GM12878 (cell line): ENCODE measurements at regions not wholly inside any gene's neighbourhood (a gene's known extent, or its start where the extent isn't known, plus 50 kb on each side); places are given as distances from the start of the nearest gene placed in this dataset.

Experiments
- ATAC-seq: fragments of 200-7000 bp; cut with Tn5 transposase; 3 replicates; pipeline ENCODE4 v1.9.1; 2020; ENCODE audit warnings: mild to moderate bottlenecking, moderate library complexity
- BruUV-seq: library from RNA; stranded (reverse); fragments of 400-500 nt; replicated peaks from 2 replicates; lab custom pipeline; 2021; lab: Mats Ljungman, UMichigan
- CTCF ChIA-PET: fragments of 300-600 bp; sonication (Branson Sonifier 250); formaldehyde crosslinking; extraction: SDS; loops from one replicate; lab custom pipeline; 2021; ENCODE audit warnings: inconsistent platforms; lab: Yijun Ruan, JAX
- POLR2A ChIA-PET: fragments of 350-600 bp; formaldehyde crosslinking; extraction: SDS; loops from one replicate; lab custom pipeline; 2021; ENCODE audit warnings: inconsistent platforms; lab: Charles Lee
- RAD21 ChIA-PET: fragments of 300-600 bp; sonication (Branson Sonifier 250); formaldehyde crosslinking; loops from one replicate; lab custom pipeline; 2023; ENCODE audit warnings: antibody characterized with exemption; ENCODE audit not compliant: unreplicated experiment; lab: Charles Lee
- SMC1A ChIA-PET: fragments of 300-600 bp; sonication (Branson Sonifier 250); formaldehyde crosslinking; loops from one replicate; lab custom pipeline; 2023; ENCODE audit not compliant: unreplicated experiment, uncharacterized antibody; lab: Charles Lee
- DNase-seq: peaks from one replicate; pipeline ENCODE4 v3.0.0-alpha.2; 2011; ENCODE audit warnings: low read depth, low spot score
- FAIRE-seq: peaks from 3 replicates; lab custom pipeline; 2011; peaks lifted over from hg19 to GRCh38; lab: Jason Lieb, UNC
- H2AFZ ChIP-seq: 2 replicates; pipeline ENCODE4 v1.6.0; 2011; ENCODE audit warnings: low read depth, low read length, control low read depth; ENCODE audit not compliant: control insufficient read depth
- H3K27ac ChIP-seq: 2 replicates; pipeline ENCODE4 v1.5.1; 2011; ENCODE audit warnings: control low read depth; ENCODE audit not compliant: control insufficient read depth, insufficient read depth
- H3K27me3 ChIP-seq, 2 experiments: replicated peaks in 1 of 2; 2 replicates each; pipeline versions ENCODE4 v1.6.0 to v1.6.1; 2011; ENCODE audit warnings: low read length in 1 of 2; ENCODE audit not compliant: control insufficient read depth in 2 of 2, insufficient read depth in 2 of 2
- H3K36me3 ChIP-seq, 2 experiments: 2 replicates each; pipeline ENCODE4 v1.5.1; 2011; ENCODE audit warnings: low read length in 1 of 2; ENCODE audit not compliant: control insufficient read depth in 2 of 2, insufficient read depth in 2 of 2
- H3K4me1 ChIP-seq: 2 replicates; pipeline ENCODE4 v1.6.1; 2011; ENCODE audit warnings: mild to moderate bottlenecking, low read length, moderate library complexity, mixed read lengths; ENCODE audit not compliant: control insufficient read depth, insufficient read depth
- H3K4me2 ChIP-seq: 2 replicates; pipeline ENCODE4 v1.6.0; 2011; ENCODE audit warnings: control low read depth; ENCODE audit not compliant: control insufficient read depth, insufficient read depth
- H3K4me3 ChIP-seq: fragments of 200-600 bp; sonication (generic); 2 replicates; pipeline ENCODE4 v1.5.1; 2016
- H3K79me2 ChIP-seq: 2 replicates; pipeline ENCODE4 v1.6.0; 2011; ENCODE audit warnings: low read length; ENCODE audit not compliant: control insufficient read depth, insufficient read depth
- H3K9ac ChIP-seq: 2 replicates; pipeline ENCODE4 v1.8.0; 2011; ENCODE audit warnings: low read length, control low read depth, mixed read lengths; ENCODE audit not compliant: control insufficient read depth, insufficient read depth
- H3K9me3 ChIP-seq: replicated peaks from 3 replicates; pipeline ENCODE4 v1.5.1; 2011; ENCODE audit warnings: mild to moderate bottlenecking, low read length; ENCODE audit not compliant: control insufficient read depth, insufficient read depth
- H4K20me1 ChIP-seq: 2 replicates; pipeline ENCODE4 v1.6.0; 2011; ENCODE audit not compliant: control insufficient read depth, insufficient read depth
- ATF7 ChIP-seq: fragments of 450-650 bp; IDR thresholded peaks from 2 replicates; pipeline ENCODE4 v1.6.1; 2016; ENCODE audit warnings: low read depth, mild to moderate bottlenecking
- BMI1 ChIP-seq: fragments of 450-650 bp; IDR thresholded peaks from 2 replicates; pipeline ENCODE4 v1.6.1; 2016; ENCODE audit warnings: mild to moderate bottlenecking, moderate library complexity, borderline replicate concordance
- ETV6 ChIP-seq, 2 experiments: fragments of 450-650 bp in 1 of 2; IDR thresholded peaks in 1 of 2; conservative IDR thresholded peaks in 1 of 2; 2 replicates each; pipeline ENCODE4 v1.6.1; 2014; ENCODE audit warnings: antibody characterized with exemption in 1 of 2, borderline replicate concordance in 1 of 2, low read depth in 1 of 2, mild to moderate bottlenecking in 1 of 2, moderate library complexity in 1 of 2
- GABPA ChIP-seq: IDR thresholded peaks from 2 replicates; pipeline ENCODE4 v1.6.1; 2014; ENCODE audit warnings: antibody characterized with exemption, low read depth, mild to moderate bottlenecking, inconsistent platforms
- HCFC1 ChIP-seq: fragments of 150-350 bp; IDR thresholded peaks from 2 replicates; pipeline ENCODE4 v1.6.1; 2014; ENCODE audit warnings: low read length
- NR2F1 ChIP-seq: fragments of 450-650 bp; conservative IDR thresholded peaks from 2 replicates; pipeline ENCODE4 v1.6.1; 2017; ENCODE audit warnings: mild to moderate bottlenecking
- POLR2AphosphoS2 ChIP-seq: IDR thresholded peaks from 2 replicates; pipeline ENCODE4 v1.6.1; 2011; ENCODE audit warnings: low read depth, mild to moderate bottlenecking, low read length, improper control_type of control experiment, moderate library complexity
- RAD21 ChIP-seq: IDR thresholded peaks from 2 replicates; pipeline ENCODE4 v1.6.1; 2011; ENCODE audit warnings: mild to moderate bottlenecking, low read depth, low read length, moderate library complexity; ENCODE audit not compliant: insufficient read depth
- SUZ12 ChIP-seq: fragments of 200-600 bp; sonication (generic); IDR thresholded peaks from one replicate; pipeline ENCODE4 v1.6.1; 2018; ENCODE audit warnings: antibody characterized with exemption, mild to moderate bottlenecking; ENCODE audit not compliant: unreplicated experiment
- WGBS: methylation state at CpG from one replicate; pipeline ENCODE4 v1.1.6; 2016; ENCODE audit warnings: low lambda C conversion rate; ENCODE audit not compliant: insufficient replicate concordance, insufficient coverage; ENCODE audit errors: missing lambda C conversion rate; 5-methylcytosine and 5-hydroxymethylcytosine counted together
- in situ Hi-C: fragments of 300-500 bp; cut with MboI; formaldehyde crosslinking; loops from 9 replicates; pipeline ENCODE4 v1.14.3; 2018; ENCODE audit warnings: mixed read lengths
- intact Hi-C: fragments of 100-400 bp; cut with micrococcal nuclease; formaldehyde crosslinking; loops from one replicate; pipeline ENCODE4 v1.14.2; 2022; ENCODE audit not compliant: unreplicated experiment

- no peak for TF ChIP-seq POLR2AphosphoS2
- TF ChIP-seq GABPA: no peak
- no peak for TF ChIP-seq ATF7
- TF ChIP-seq ETV6 (conservative IDR thresholded peaks at IDR 0.05 in 1 of 2, IDR thresholded peaks at IDR 0.05 in 1 of 2; ENCODE audit: borderline replicate concordance in 1 of 2, low read depth in 1 of 2): no peak
Measured at GRCh38 chr2:19146867-19147266, 211.6 kb downstream of the OSR1 start (continued).

DNA sequence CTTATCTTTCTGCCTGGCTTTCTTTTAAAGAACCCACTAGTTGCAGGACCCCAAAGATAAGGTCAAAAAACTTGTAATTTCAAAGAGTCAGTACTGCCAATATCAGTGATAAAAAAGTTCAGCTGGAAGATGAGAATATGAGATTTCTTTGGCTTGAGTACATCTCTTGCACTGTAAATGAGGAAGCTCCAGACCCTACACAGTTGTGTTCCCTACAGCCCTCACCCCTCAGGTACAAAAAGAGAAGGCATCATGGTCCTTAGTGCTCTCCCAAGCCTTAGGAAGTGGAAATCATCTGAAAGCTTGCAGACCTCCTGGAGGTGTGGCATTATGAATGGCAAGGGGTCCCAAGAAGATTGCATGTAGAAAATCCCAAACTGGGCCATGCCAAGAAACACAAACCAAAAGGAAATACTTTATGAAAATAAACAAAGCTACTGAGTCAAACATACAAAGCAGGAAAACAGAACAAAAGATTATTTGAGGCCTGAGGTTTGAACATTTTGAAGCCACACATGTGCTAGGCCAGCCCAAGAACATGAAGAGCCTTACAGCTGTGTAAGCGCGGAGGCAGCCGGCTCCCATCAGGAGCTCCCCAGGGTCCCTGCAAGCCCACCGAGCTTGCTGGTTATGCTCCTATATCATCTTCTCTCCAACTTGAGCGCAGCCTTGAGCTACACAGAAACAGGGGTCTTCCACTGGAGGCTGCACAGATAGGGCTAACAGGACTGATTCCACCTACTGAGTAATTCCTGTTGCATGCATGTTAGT lies 217.0 kb downstream of the OSR1 start:
- no peak for ATAC-seq
- H3K4me1 ChIP-seq: no peaks in the 10 kb centered on the region
- H3K4me2 ChIP-seq: no peak overlapping the region
- BruUV-seq: no TSS peak
- H3K9ac ChIP-seq: no peak overlapping the region
- intact Hi-C loops: no loop called here
- no peaks in the 10 kb centered on the region for H3K9me3 ChIP-seq
- in situ Hi-C loops: no loop called here
- SMC1A ChIA-PET: no interaction called here
- no peaks in the 10 kb centered on the region for H3K36me3 ChIP-seq
- no peak overlapping the region for H2AFZ ChIP-seq
- TF ChIP-seq RAD21: no peak
- TF ChIP-seq SUZ12: no peak
- no peak for TF ChIP-seq HCFC1
- no peak for TF ChIP-seq NR2F1
- no peak for TF ChIP-seq BMI1
- no peak for FAIRE-seq
- no peak overlapping the region for H3K4me3 ChIP-seq
- H3K79me2 ChIP-seq: no peaks in the 10 kb centered on the region
- 62% methylated on average over 5 of the region's 5 CpGs for WGBS
- RAD21 ChIA-PET: no interaction called here
- H3K27ac ChIP-seq: no peak overlapping the region
- H3K27me3 ChIP-seq: no peaks in the 10 kb centered on the region
- no peaks in the 10 kb centered on the region for H4K20me1 ChIP-seq
- POLR2A ChIA-PET: no interaction called here
- DNase-seq: no peak
- CTCF ChIA-PET: no interaction called here
